ENCODE measurements at regions not wholly inside any gene's neighbourhood (a gene's known extent, or its start where the extent isn't known, plus 50 kb on each side); places are given as distances from the start of the nearest gene placed in this dataset.

- Histone ChIP-seq H3K36me3 (ENCODE audit: low read depth) (no peaks in the 10 kb centered on the region), H3K4me1 (ENCODE audit: low read depth) (peaks cover 5% of the 10 kb centered on the region), H3K9me3 (no peaks in the 10 kb centered on the region), H3K4me3 (no peak overlapping the region)
- no peak for TF ChIP-seq CTCF (IDR thresholded peaks at IDR 0.05)
- DNase-seq (no peak), ATAC-seq (no peak)
- intact Hi-C loops (cut with DNase I, micrococcal nuclease) = no loop called here
Measured at GRCh38 chr21:16590186-16590585, 860.4 kb downstream of the USP25 start.

- no peak for TF ChIP-seq CTCF (IDR thresholded peaks at IDR 0.05)
- H3K9me3 ChIP-seq = no peaks in the 10 kb centered on the region
- H3K4me3 ChIP-seq = no peak overlapping the region
- DNase-seq (no peak), ATAC-seq (no peak)
- intact Hi-C loops (cut with DNase I, micrococcal nuclease) = no loop called here
- H3K36me3 ChIP-seq (ENCODE audit: low read depth) = no peaks in the 10 kb centered on the region
- H3K4me1 ChIP-seq (ENCODE audit: low read depth) = peaks cover 5% of the 10 kb centered on the region
Measured at GRCh38 chr21:16590641-16591292, 861.0 kb downstream of the USP25 start.

- no peak overlapping the region for H3K4me3 ChIP-seq
- intact Hi-C loops (cut with DNase I, micrococcal nuclease) = no loop called here
- H3K9me3 ChIP-seq = no peaks in the 10 kb centered on the region
- TF ChIP-seq CTCF (IDR thresholded peaks at IDR 0.05) = no peak
- H3K4me1 ChIP-seq (ENCODE audit: low read depth) = peaks cover 4% of the 10 kb centered on the region
- ATAC-seq = no peak
- no peaks in the 10 kb centered on the region for H3K36me3 ChIP-seq (ENCODE audit: low read depth)
- DNase-seq = no peak
Measured at GRCh38 chr21:16592381-16592780, 862.6 kb downstream of the USP25 start.

GRCh38 chr21:16594191-16594590, 864.4 kb downstream of the USP25 start:
- Histone ChIP-seq H3K36me3 (ENCODE audit: low read depth) (no peaks in the 10 kb centered on the region), H3K4me3 (no peak overlapping the region), H3K4me1 (ENCODE audit: low read depth) (no peaks in the 10 kb centered on the region), H3K9me3 (no peaks in the 10 kb centered on the region)
- intact Hi-C loops (cut with DNase I, micrococcal nuclease) = no loop called here
- DNase-seq = no peak
- no peak for ATAC-seq
- TF ChIP-seq CTCF (IDR thresholded peaks at IDR 0.05) = no peak

- no peak for TF ChIP-seq CTCF (IDR thresholded peaks at IDR 0.05)
- H3K4me1 ChIP-seq (ENCODE audit: low read depth) = no peaks in the 10 kb centered on the region
- H3K36me3 ChIP-seq (ENCODE audit: low read depth) = no peaks in the 10 kb centered on the region
- no peak for DNase-seq
- no peak for ATAC-seq
- no peaks in the 10 kb centered on the region for H3K9me3 ChIP-seq
- H3K4me3 ChIP-seq = no peak overlapping the region
- intact Hi-C loops (cut with DNase I, micrococcal nuclease) = no loop called here
Measured at GRCh38 chr21:16596369-16596768, 866.6 kb downstream of the USP25 start.

GRCh38 chr21:16597753-16598152, 868.0 kb downstream of the USP25 start:
- no peak for ATAC-seq
- Histone ChIP-seq H3K9me3 (no peaks in the 10 kb centered on the region), H3K36me3 (ENCODE audit: low read depth) (no peaks in the 10 kb centered on the region), H3K4me1 (ENCODE audit: low read depth) (no peaks in the 10 kb centered on the region), H3K4me3 (no peak overlapping the region)
- intact Hi-C loops (cut with DNase I, micrococcal nuclease) = no loop called here
- DNase-seq = no peak
- TF ChIP-seq CTCF (IDR thresholded peaks at IDR 0.05) = no peak

All from mucosa of descending colon (tissue), 3 donors.